ENCODE measurements at regions not wholly inside any gene's neighbourhood (a gene's known extent, or its start where the extent isn't known, plus 50 kb on each side); places are given as distances from the start of the nearest gene placed in this dataset.

GRCh38 chr6:24019393-24019792, 106.6 kb upstream of the NRSN1 start (continued):
- TF ChIP-seq ZNF391 (tag by site-specific recombination; IDR thresholded peaks at IDR 0.05; ENCODE audit: borderline replicate concordance, low read depth) = no peak
- TF ChIP-seq ZNF843 (tag by site-specific recombination; IDR thresholded peaks at IDR 0.05) = no peak
- TF ChIP-seq ZNF626 (tag by site-specific recombination; IDR thresholded peaks at IDR 0.05) = no peak
- TF ChIP-seq ZNF2 (tag by site-specific recombination; IDR thresholded peaks at IDR 0.05) = no peak

GRCh38 chr6:24019830-24020229, 106.2 kb upstream of the NRSN1 start:
- Histone ChIP-seq H3K4me3 (ENCODE audit: low read depth, low read length) (no peak overlapping the region), H3K4me1 (ENCODE audit: control insufficient read depth, insufficient read depth, low read length) (no peaks in the 10 kb centered on the region), H3K36me3 (ENCODE audit: control insufficient read depth in 2 of 2, insufficient read depth in 1 of 2, low read length in 2 of 2) (no peaks in the 10 kb centered on the region), H3K27ac (ENCODE audit: extremely low read depth, low read depth, low read length) (no peak overlapping the region), H3K9me3 (ENCODE audit: control insufficient read depth, insufficient read depth, low read depth, low read length) (no peaks in the 10 kb centered on the region)
- ChIA-PET POLR2A (no interaction called here), CTCF (interaction anchor here (0.9 kb wide), 1 partner anchor 15 kb away, joined by 4 read pairs; no protein-coding TSS in a partner anchor)
- TF ChIP-seq ZNF473 (tag by site-specific recombination; IDR thresholded peaks at IDR 0.05) (no peak), ZNF792 (tag by site-specific recombination; IDR thresholded peaks at IDR 0.05) (no peak), EGR2 (tag by site-specific recombination; IDR thresholded peaks at IDR 0.05; ENCODE audit: low read depth) (no peak), SCRT2 (tag by site-specific recombination; IDR thresholded peaks at IDR 0.05) (no peak)

- Histone ChIP-seq H3K4me1 (ENCODE audit: control insufficient read depth, insufficient read depth, low read length) (no peaks in the 10 kb centered on the region), H3K9me3 (ENCODE audit: control insufficient read depth, insufficient read depth, low read depth, low read length) (no peaks in the 10 kb centered on the region; the same call in 1 of the 2 replicates), H3K4me3 (ENCODE audit: low read depth, low read length) (no peak overlapping the region), H3K27ac (ENCODE audit: extremely low read depth, low read depth, low read length) (no peak overlapping the region), H3K36me3 (ENCODE audit: control insufficient read depth in 2 of 2, insufficient read depth in 1 of 2, low read length in 2 of 2) (no peaks in the 10 kb centered on the region)
- TF ChIP-seq ZNF366 (tag by site-specific recombination; conservative IDR thresholded peaks at IDR 0.05) = no peak
- TF ChIP-seq ZSCAN18 (tag by site-specific recombination; IDR thresholded peaks at IDR 0.05) = no peak
- no peak for TF ChIP-seq MEIS1 (CRISPR knock-in tag; IDR thresholded peaks at IDR 0.05; ENCODE audit: borderline replicate concordance)
- TF ChIP-seq ZNF585B (tag by site-specific recombination; IDR thresholded peaks at IDR 0.05) = no peak
- ChIA-PET CTCF (no interaction called here), POLR2A (no interaction called here)
Observed at GRCh38 chr6:24026050-24026449, 100.0 kb upstream of the NRSN1 start.

- POLR2A ChIA-PET = no interaction called here
- no peak for TF ChIP-seq ZNF544 (tag by site-specific recombination; IDR thresholded peaks at IDR 0.05)
- TF ChIP-seq TSHZ1 (tag by site-specific recombination; IDR thresholded peaks at IDR 0.05; ENCODE audit: borderline replicate concordance) = no peak
- TF ChIP-seq KLF8 (tag by site-specific recombination; IDR thresholded peaks at IDR 0.05) = no peak
- TF ChIP-seq ZNF433 (tag by site-specific recombination; IDR thresholded peaks at IDR 0.05; ENCODE audit: low read depth) = no peak
- no peak for TF ChIP-seq ZEB2 (tag by site-specific recombination; IDR thresholded peaks at IDR 0.05)
- no peak for TF ChIP-seq ZNF366 (tag by site-specific recombination; conservative IDR thresholded peaks at IDR 0.05)
- no peak for TF ChIP-seq ZNF148 (tag by site-specific recombination; IDR thresholded peaks at IDR 0.05; ENCODE audit: borderline replicate concordance)
- no peak for TF ChIP-seq ZNF423 (tag by site-specific recombination; IDR thresholded peaks at IDR 0.05)
- TF ChIP-seq ZNF560 (tag by site-specific recombination; IDR thresholded peaks at IDR 0.05; ENCODE audit: borderline replicate concordance) = no peak
- TF ChIP-seq ZNF221 (tag by site-specific recombination; IDR thresholded peaks at IDR 0.05; ENCODE audit: borderline replicate concordance) = no peak
- TF ChIP-seq ZFP37 (tag by site-specific recombination; IDR thresholded peaks at IDR 0.05) = no peak
- no peaks in the 10 kb centered on the region; the same call in 1 of the 2 replicates for H3K9me3 ChIP-seq (ENCODE audit: control insufficient read depth, insufficient read depth, low read depth, low read length)
- no peak overlapping the region for H3K27ac ChIP-seq (ENCODE audit: extremely low read depth, low read depth, low read length)
- CTCF ChIA-PET = no interaction called here
- no peaks in the 10 kb centered on the region for H3K36me3 ChIP-seq (ENCODE audit: control insufficient read depth in 2 of 2, insufficient read depth in 1 of 2, low read length in 2 of 2)
- H3K4me1 ChIP-seq (ENCODE audit: control insufficient read depth, insufficient read depth, low read length) = no peaks in the 10 kb centered on the region
- H3K4me3 ChIP-seq (ENCODE audit: low read depth, low read length) = no peak overlapping the region
Observed at GRCh38 chr6:24031496-24031895, 94.5 kb upstream of the NRSN1 start.
